A549 (cell line): ENCODE measurements at regions not wholly inside any gene's neighbourhood (a gene's known extent, or its start where the extent isn't known, plus 50 kb on each side); places are given as distances from the start of the nearest gene placed in this dataset.

Experiments used
- CBX8 ChIP-seq: fragments of 200-600 bp; sonication (generic); IDR thresholded peaks from 2 replicates; pipeline ENCODE4 v1.6.1; 2016
- CTCF ChIP-seq: fragments of >200 bp; sonication (Bioruptor Twin); formaldehyde crosslinking; IDR thresholded peaks from 3 replicates; pipeline ENCODE4 v1.5.1; 2016
- EP300 ChIP-seq, 2 experiments: fragments of >200 bp; sonication (Bioruptor Twin); formaldehyde crosslinking; IDR thresholded peaks; 2 replicates in 1 of 2; 3 replicates in 1 of 2; pipeline ENCODE4 v1.6.1; 2016 to 2017
- PHF8 ChIP-seq: fragments of 200-600 bp; sonication (generic); IDR thresholded peaks from 2 replicates; pipeline ENCODE4 v1.6.1; 2016; ENCODE audit warnings: low read depth, mild to moderate bottlenecking, antibody characterized with exemption, moderate library complexity, borderline replicate concordance
- POLR2A ChIP-seq: IDR thresholded peaks from 2 replicates; pipeline ENCODE4 v1.6.1; 2012; ENCODE audit warnings: mild to moderate bottlenecking, low read length
- REST ChIP-seq: fragments of 200-600 bp; sonication (generic); IDR thresholded peaks from 2 replicates; pipeline ENCODE4 v1.6.1; 2016; ENCODE audit warnings: antibody characterized with exemption, mild to moderate bottlenecking, moderate library complexity

GRCh38 chr2:103496850-103497249 lies 735.0 kb downstream of the TMEM182 start:
- no peak for TF ChIP-seq POLR2A
- TF ChIP-seq REST: no peak
- TF ChIP-seq PHF8: no peak
- TF ChIP-seq CTCF: no peak
- no peak for TF ChIP-seq EP300 (IDR thresholded peaks at IDR 0.05)
- no peak for TF ChIP-seq CBX8
